ENCODE measurements at regions not wholly inside any gene's neighbourhood (a gene's known extent, or its start where the extent isn't known, plus 50 kb on each side); places are given as distances from the start of the nearest gene placed in this dataset.
"Not testable (repeated sequence)": the region's sequence is repeated elsewhere in the genome, so short reads cannot be mapped to it uniquely, and the experiment has no call there.

DNA sequence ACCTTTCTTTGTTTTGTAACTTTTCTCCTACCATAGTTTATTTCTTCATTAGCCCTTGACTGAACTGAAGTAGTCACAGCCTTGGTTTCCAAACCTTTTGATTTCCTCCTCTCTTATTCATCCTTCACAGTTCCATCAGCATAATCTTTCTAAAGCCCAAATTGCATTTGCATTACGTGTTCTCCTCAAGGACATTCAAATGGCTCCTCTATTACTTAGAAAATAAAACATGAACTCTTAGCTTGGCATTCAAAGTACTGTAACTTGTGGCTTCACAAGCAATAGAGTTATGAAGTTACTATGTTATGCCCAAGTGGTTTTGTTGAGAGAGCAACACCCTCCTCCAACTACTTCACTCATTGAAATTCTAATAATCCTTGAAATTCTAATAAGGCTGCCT is 840.0 kb downstream of the TTLL7 start:
- TF ChIP-seq, protein P1, sequence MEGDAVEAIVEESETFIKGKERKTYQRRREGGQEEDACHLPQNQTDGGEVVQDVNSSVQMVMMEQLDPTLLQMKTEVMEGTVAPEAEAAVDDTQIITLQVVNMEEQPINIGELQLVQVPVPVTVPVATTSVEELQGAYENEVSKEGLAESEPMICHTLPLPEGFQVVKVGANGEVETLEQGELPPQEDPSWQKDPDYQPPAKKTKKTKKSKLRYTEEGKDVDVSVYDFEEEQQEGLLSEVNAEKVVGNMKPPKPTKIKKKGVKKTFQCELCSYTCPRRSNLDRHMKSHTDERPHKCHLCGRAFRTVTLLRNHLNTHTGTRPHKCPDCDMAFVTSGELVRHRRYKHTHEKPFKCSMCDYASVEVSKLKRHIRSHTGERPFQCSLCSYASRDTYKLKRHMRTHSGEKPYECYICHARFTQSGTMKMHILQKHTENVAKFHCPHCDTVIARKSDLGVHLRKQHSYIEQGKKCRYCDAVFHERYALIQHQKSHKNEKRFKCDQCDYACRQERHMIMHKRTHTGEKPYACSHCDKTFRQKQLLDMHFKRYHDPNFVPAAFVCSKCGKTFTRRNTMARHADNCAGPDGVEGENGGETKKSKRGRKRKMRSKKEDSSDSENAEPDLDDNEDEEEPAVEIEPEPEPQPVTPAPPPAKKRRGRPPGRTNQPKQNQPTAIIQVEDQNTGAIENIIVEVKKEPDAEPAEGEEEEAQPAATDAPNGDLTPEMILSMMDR (IDR thresholded peaks at IDR 0.05), result not testable (repeated sequence)
- not testable (repeated sequence) for TF ChIP-seq POLR2A (IDR thresholded peaks at IDR 0.05)
